Right renal cortex interstitium (tissue), 3 donors: ENCODE measurements at regions not wholly inside any gene's neighbourhood (a gene's known extent, or its start where the extent isn't known, plus 50 kb on each side); places are given as distances from the start of the nearest gene placed in this dataset.
A peak's percentile ranks its signal among the peaks of the same experiment; 100 is the strongest.
"Not testable (repeated sequence)": the region's sequence is repeated elsewhere in the genome, so short reads cannot be mapped to it uniquely, and the experiment has no call there.

Experiments
- DNase-seq, 3 donors: peaks; one replicate each; pipeline ENCODE4 v3.0.0-alpha.2; 2013; ENCODE audit warnings: low read depth in 3 of 3, low spot score in 2 of 3

GRCh38 chrX:25618248-25618647 lies 519.9 kb upstream of the MAGEB18 start:
- no peak for DNase-seq

GRCh38 chrX:25640276-25640675 lies 497.9 kb upstream of the MAGEB18 start:
- no peak for DNase-seq

- DNase-seq: no peak
These were observed 492.0 kb upstream of the MAGEB18 start for GRCh38 chrX:25646156-25646555.

GRCh38 chrX:25648790-25649189 lies 489.4 kb upstream of the MAGEB18 start:
- DNase-seq: no peak

GRCh38 chrX:25650216-25650820 lies 487.8 kb upstream of the MAGEB18 start:
- no peak for DNase-seq

GRCh38 chrX:25659317-25659716 lies 478.8 kb upstream of the MAGEB18 start:
- DNase-seq: no peak

- peak in 1 of 3 donors; percentile 0 for DNase-seq
These were observed 474.4 kb upstream of the MAGEB18 start for GRCh38 chrX:25663701-25664100.

- no peak for DNase-seq
These were observed 472.7 kb upstream of the MAGEB18 start for GRCh38 chrX:25665431-25665830.

- DNase-seq: no peak
These were observed 470.5 kb upstream of the MAGEB18 start for GRCh38 chrX:25667681-25668080.

- DNase-seq: no peak
These were observed 463.4 kb upstream of the MAGEB18 start for GRCh38 chrX:25674776-25675175.

- DNase-seq: no peak
These were observed 436.3 kb upstream of the MAGEB18 start for GRCh38 chrX:25701876-25702275.

GRCh38 chrX:25717122-25717521 lies 421.0 kb upstream of the MAGEB18 start:
- DNase-seq: no peak

GRCh38 chrX:25721564-25721963 lies 416.6 kb upstream of the MAGEB18 start:
- DNase-seq: no peak

- no peak for DNase-seq
These were observed 411.6 kb upstream of the MAGEB18 start for GRCh38 chrX:25726539-25726938.

- no peak for DNase-seq
These were observed 405.0 kb upstream of the MAGEB18 start for GRCh38 chrX:25733148-25733547.

- no peak for DNase-seq
These were observed 400.6 kb upstream of the MAGEB18 start for GRCh38 chrX:25737540-25737939.

- DNase-seq: no peak
These were observed 395.8 kb upstream of the MAGEB18 start for GRCh38 chrX:25742334-25742733.

- no peak for DNase-seq
These were observed 383.7 kb upstream of the MAGEB18 start for GRCh38 chrX:25754399-25754798.

- no peak for DNase-seq
These were observed 382.9 kb upstream of the MAGEB18 start for GRCh38 chrX:25755194-25755593.

- DNase-seq: no peak
These were observed 375.5 kb upstream of the MAGEB18 start for GRCh38 chrX:25762656-25763055.

GRCh38 chrX:25771853-25772252 lies 366.3 kb upstream of the MAGEB18 start:
- not testable (repeated sequence) for DNase-seq

- not testable (repeated sequence) for DNase-seq
These were observed 340.3 kb upstream of the MAGEB18 start for GRCh38 chrX:25797796-25798195.

GRCh38 chrX:25805744-25806143 lies 332.4 kb upstream of the MAGEB18 start:
- DNase-seq: no peak
